Fibroblast of skin of back (primary cell): ENCODE measurements at regions not wholly inside any gene's neighbourhood (a gene's known extent, or its start where the extent isn't known, plus 50 kb on each side); places are given as distances from the start of the nearest gene placed in this dataset.
"Not testable (repeated sequence)": the region's sequence is repeated elsewhere in the genome, so short reads cannot be mapped to it uniquely, and the experiment has no call there.

Experiments
- DNase-seq: peaks from one replicate; pipeline ENCODE4 v3.0.0-alpha.2; 2013

DNA sequence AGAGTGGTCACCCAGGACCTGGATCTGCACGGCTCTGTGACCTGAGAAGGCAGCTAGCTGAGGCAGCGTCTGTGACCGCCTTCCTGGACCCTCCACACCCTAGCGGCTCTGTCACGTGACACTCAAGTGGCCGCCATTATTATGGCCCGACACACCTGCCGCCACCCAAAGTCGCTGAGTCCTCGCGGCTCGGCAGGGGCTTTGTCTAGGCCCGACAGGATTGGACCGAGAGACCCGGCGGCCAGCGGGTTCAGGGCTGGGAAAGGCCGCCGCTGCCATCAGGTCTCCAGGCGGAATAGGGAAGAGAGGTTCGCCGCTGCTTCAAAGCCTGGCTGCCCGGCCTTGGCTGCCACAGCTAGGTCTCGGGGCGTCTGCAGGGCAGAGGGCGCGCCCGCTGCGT, 1162.5 kb upstream of the LRRTM1 start:
- DNase-seq: no peak

DNA sequence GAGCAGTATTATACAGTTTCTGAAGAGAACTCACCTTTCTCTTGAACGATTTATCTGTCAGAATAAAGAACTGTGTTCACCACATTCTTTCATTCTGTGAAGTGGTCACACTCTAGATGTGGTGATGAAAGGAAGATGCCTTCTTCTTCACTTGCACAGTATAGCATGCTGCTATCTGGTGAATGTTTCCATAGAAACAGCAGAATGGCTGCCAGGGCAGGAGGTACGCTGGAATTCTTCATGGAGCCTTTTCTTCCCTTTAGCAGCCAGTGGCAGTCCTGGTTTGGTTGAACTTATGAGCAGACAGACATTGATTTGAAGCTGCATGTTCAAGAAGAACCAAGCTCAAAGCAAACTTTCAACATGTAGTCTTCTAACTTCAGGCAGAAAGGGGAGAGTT, 1157.9 kb upstream of the LRRTM1 start:
- DNase-seq: no peak

DNA sequence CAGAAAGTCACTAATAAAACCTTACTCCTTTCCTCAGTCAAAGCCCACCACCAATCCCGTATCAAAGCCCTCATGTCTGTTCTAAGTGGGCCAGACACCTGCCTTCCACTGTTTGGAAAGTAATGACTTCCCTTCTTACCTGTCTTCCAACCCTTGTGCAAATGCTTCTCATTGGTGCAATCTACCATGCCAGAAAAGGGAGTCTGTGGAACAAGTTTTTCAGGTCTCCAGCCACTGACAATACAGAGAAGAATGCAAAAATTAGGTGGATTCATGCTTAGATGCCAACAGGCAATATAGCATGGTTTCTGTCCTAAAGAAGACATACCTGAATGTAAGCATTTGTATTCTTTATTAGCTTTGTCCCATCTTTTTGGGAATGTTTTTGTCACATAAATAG, 1140.6 kb upstream of the LRRTM1 start:
- no peak for DNase-seq

DNA sequence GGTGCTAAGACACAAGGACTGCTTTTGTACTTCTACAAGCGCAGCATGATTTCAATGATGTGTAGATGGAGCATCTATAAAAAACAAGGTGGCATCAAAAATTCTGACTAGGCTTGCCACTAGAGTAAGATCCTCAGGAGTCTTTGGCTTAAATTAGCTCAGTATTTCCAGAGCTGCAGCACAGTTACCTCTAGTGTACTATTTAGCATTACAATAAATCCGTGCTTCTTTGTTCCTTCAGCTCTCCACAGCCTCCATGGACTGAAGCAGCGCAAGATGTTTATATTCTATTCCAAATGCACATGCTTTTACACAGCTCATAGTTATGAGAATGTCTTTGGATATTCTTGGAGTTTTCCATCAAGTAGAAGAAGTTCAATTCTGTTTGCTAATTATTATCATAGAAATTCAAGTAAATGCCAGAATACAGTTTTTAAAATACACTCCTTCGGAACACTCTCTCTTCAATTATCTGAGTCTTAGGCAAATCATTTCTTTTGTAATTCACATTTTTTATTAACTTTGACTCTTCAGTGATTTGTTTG, 1133.0 kb upstream of the LRRTM1 start:
- DNase-seq: no peak

DNA sequence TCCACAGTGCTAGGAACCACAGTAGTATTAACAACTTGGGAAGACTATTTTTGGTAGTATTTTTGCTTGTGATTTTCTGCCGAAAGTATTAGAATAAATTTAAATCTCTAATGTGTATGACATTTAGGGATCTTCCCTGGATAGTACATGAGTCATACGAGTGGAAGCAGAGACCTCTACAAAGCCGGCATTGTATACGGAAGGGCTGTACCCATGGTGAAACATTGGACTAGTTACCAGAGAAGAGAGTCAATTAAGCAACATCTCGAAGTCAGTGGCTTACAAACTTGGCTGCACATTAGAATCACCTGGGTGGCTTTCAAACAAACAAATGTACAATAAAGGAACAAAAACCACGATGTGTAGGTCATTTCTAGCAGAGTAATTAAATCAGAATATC, 1131.7 kb upstream of the LRRTM1 start:
- DNase-seq: no peak

DNA sequence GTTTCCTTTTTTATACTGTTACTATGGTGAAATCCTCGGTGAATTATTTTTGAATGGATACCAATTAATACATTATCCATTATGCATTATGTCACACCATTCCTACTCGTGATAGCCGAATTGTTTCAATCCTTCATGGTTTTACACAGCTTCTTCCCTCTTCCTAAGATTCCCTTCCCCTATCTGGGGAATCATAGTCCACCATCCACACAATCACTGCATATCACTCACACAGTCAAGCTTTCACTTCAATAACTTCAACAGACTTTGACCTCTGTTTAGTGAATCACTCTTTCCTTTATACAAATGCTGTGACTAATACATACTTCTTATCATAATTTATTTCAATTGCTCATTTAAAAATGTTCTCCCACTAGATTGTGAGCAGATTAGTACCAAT, 1108.1 kb upstream of the LRRTM1 start:
- no peak for DNase-seq

DNA sequence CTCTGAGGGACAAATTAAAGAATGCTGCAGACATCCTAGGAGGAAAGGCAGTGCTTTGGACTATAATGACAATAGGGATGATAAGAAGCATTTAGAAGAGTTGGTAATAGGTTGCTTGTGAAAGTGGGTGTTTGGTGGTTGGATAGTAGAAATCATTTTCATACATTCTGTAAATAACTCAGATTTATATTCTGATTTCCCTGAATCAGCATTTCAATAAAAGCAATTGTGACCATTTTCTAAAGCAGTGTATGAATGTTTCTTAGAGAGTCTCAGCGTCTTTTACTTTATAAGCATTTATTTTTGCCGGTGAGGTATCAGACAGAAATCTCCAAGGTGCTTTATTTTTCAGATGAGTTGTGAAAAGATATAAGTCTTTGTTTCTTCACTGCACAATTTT, 1099.0 kb upstream of the LRRTM1 start:
- no peak for DNase-seq

DNA sequence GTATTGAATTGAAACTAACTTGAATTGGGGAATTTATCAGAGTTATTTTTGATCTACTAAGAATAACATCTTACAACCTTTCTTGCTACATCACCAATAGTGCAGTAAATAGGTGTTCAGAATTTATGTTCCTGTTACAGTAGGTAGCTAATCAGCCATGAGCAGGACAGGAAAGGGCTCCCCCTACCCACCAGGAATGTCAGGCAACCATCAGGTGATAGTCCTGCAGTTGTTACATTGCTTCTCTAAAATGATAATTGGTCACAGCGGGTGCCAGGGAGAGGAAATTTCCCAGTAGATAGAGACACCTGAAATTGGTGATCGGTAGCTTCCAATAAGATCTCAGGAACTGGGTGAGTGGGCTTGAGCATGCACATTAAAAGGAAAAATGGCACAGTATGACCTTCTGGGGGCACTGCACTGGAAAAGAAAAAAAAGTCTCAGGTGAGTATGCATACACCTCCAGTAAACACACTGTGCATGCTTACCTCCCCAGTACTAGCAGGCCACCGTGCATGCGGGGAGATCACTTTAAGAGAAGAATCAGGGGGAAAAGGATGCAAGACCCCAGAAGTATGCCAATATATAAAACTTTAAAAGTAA, 1092.0 kb upstream of the LRRTM1 start:
- DNase-seq: no peak

DNA sequence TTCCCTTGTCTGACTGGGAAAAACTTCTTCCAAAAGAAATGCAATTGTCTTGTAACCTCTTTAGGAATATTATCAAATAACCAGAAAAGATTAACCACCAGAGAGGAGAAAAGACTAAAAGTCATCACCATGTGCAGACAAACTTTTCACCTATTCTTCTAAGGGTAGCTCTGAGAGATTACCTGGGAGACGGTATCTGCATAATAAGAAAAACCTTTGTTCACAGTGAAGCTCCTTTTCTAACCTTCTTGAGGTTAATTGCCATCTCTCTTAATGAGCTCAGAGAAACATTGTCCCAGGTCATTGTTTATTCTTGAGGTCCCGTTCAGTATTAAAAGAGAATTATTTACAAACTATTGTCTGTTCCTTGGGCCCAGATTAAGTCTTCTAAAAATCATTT, 1091.2 kb upstream of the LRRTM1 start:
- DNase-seq: no peak

DNA sequence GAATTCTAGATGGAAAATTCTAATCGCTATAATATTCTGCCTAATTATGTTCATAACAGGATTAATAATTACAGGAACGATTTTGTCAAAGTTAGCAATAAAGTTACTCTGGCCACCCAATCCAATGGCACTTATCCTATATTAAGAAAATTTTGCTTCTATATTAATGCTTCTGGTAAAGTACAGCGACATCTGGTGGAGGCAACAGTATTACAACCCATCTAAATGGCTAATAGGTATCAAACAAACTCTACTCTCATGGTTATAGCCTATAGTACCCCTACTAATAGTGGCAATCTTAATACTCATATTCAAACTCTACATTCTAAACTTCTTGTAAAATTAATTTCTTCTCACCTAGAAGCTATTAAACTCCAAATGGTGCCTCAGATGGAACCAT, 1084.7 kb upstream of the LRRTM1 start:
- DNase-seq: no peak

DNA sequence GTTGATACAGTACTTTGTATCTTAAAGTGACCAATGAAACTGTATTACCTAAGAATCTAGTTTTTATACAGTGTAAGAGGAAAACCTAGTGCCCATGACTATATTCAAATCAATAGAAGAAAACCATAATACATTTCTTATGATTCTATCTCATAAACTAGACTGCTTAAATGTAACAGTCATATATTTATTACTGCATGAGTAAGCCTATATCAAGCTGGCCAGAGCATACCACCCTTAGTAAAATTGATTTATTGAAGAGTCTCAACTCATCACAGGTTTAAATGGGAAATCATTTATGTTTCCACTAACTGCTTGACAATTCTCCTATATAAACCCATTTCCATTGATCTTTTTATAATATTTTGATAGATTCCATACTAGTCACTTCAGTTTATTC, 1059.2 kb upstream of the LRRTM1 start:
- no peak for DNase-seq

DNA sequence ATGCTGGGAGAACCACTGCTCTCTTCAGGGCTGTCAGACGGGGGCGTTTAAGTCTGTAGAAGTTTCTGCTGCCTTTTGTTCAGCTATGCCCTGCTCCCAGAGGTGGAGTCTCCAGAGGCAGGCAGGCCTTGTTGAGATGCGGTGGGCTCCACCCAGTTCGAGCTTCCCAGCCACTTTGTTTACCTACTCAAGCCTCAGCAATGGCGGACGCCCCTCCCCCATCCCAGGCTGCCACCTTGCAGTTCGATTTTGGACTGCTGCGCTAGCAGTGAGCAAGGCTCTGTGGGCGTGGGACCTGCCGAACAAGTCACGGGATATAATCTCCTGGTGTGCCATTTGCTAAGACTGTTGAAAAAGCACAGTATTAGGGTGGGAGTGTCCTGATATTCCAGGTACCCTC, 1057.9 kb upstream of the LRRTM1 start:
- DNase-seq: not testable (repeated sequence)

DNA sequence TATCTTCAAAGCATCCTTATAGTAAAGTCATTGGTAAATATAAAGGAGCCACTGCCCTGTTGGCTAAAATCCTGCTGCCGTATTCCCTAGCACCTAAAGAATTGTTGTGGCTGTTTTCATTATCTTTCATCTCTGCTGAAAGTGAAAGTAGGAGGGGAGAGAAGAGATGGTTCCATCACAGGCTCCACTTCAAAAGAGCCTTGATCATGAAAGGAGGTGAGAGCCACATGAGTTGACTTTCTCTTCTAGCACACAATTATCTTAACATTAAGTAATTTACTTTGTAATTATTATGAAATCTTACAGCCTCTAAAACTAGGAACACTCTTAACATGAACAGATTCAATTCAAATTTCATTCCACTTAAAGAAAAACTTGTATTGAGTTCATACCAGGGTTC, 1050.9 kb upstream of the LRRTM1 start:
- no peak for DNase-seq

DNA sequence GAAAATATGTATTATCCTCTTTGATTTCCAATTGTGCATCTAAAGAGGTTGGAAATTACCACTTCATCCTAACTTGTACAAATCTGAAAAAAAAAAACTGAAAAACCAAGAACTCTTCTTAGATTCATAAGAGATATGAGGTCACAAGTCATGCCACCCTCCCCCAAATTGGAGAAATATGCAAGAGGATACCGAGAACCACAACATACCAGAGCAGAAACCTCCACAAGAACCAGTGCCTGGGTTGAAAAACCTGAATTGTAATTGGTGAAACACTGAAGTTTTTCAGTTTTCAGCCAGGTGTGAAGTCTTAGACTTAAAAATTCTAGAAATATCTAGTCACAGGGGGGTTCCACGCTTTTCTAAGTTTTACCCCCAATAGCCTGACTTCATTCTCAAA, 1029.5 kb upstream of the LRRTM1 start:
- no peak for DNase-seq

DNA sequence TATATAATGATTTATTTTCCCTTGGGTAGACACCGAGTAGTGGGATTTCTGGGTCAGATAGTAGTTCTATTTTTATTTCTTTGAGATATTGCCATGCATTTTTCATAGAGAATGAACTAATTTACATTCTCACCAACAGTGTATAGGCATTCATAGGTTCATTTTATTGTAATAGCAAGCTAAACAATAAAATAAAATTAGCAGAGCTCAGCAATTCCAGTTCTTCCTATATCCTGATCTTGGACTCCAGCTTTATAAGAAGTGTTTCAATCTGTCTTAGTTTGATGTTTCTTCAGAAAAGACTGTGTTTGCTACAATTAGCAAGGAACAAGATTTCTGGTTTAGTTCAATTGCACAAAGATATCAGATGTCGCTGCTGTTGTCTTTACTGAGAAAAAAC, 1024.4 kb upstream of the LRRTM1 start:
- DNase-seq: no peak

DNA sequence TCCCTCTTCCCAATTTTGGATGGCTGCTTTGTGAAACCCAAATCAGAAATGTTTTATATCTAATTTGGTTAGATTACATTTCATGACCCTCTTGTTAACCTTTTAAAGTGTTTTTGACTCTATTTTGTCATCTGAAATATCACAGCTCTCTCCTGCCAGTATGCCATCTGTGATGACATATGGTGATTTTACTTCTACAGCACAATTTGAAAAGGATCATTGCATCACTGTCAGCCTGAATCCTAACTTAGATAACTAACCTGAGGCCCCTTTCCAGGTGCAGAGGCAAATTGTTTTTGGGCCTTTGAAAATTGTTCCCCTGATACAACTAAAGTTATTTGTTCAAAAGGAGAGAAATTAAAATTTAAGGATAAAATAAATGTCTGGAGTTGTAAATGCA, 1023.4 kb upstream of the LRRTM1 start:
- DNase-seq: no peak

DNA sequence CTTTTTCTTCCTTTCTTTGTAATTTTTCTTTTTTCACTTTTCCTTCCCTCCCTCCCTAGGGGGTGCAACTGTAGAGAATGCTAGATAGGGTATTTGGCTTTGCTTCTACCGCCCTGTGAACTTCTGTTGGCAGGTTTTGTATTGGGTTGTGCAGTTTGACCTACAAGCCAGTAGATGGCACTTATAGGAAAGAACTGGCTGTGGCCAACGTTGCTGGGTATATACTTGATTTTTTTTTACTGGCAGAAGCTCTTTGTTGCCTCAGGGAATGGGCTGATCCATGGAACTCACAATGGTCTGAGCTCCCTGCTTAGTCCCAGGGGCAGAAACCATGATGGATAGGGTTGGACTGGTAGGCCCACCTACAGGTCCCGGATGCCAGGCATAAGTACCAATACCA, 1019.5 kb upstream of the LRRTM1 start:
- peak; percentile 2 for DNase-seq

DNA sequence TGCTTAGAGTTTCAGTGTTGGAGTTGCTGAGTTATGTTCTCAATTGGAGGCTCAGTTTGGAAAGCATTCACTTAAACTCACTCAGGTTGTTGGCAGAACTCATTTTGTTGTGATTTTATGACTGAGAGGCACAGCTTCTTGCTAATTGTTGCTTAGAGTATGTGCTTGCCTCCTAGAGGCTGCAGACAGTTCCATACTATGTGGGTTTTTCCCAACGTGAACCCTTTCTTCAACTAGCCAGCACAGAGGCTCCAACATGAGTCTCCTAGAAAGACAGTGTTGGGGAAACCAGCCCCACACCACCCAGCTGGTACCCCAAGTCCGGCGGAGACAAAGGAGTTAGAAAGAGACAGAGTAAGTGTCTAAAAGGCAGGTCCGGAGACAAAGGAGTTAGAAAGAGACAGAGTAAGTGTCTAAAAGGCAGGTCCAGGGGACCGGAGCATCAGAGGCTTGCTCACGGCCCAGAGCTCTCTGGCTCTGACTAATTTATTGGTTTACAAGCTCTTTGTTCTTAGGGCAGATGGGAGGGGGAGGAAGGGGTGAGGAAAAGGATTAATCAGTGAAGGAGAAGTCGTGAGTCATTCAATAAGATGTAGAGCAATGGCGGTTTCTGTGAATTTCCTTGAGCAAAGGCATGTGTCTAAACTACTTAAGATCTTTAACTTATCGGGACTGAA, 999.7 kb upstream of the LRRTM1 start:
- DNase-seq: no peak

DNA sequence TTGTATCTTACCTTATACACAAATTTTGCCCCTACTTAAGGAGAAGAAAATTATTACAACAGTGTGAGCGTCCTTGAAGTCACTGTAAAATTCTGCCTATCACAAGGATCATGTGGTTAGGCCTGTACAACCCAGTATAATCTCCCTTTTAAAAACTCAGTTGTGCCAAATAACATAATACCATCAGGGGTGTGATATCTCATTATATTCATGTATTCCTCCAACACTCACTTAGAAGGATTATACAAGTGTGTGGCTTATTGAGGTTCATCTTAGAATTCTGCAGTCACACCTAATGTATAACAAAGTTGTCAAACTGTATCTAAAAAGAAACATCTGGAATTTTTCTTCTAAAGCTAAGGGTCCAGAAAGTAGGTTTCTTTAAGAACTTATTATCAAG, 998.8 kb upstream of the LRRTM1 start:
- no peak for DNase-seq

DNA sequence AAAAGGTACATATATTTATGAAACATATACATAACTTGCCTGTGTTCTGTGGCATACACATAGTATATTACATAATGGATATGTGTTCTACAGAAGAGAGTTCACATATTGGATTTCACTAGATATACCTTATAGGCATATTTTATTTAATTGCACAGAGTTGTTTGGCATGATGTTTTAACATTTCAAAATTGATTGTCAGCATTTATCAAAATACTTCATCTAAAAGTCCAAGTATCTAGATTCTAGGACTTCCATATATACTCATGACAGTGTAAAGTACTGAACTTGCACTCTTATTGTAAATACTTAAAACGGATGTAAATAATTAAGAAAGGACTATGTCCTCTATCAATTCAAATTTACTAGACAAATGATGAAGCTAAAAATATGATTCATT, 995.3 kb upstream of the LRRTM1 start:
- DNase-seq: no peak

DNA sequence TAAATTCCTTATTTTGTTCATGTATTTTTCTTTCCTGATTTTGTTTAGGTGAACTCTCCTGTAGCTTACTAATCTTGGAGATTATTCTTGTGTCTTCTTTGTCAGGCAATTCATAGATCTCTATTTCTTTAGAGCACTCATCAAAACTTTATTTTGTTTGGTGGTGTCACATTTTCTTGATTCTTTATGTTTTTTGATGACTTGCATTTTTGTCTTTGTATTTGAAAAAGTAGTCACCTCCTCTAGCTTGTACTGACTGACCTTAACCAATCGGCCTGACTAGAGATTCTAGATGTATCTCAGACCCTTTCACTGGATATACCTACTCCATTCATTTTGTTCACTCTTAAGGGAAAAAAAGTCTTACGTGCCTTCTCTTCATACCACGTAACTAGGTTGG, 986.3 kb upstream of the LRRTM1 start:
- DNase-seq: no peak

DNA sequence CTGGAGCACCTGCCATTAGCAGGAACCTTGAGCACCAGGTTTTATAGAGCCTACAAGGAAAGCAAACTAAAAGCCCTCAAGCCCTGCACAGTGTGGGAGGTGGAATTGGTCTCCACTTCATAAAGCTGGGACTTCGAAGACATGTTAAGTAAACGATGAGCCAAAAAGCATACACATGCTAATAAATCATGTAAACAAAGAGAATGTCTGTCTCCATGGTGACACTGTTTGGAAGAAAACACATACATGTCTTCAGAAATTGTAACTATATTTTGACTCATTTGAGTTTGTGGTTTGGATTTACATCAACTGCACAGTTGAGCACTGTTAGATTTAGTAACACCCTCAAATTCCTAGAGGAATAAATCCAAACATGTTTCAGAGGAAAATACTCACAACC, 978.5 kb upstream of the LRRTM1 start:
- DNase-seq: no peak

DNA sequence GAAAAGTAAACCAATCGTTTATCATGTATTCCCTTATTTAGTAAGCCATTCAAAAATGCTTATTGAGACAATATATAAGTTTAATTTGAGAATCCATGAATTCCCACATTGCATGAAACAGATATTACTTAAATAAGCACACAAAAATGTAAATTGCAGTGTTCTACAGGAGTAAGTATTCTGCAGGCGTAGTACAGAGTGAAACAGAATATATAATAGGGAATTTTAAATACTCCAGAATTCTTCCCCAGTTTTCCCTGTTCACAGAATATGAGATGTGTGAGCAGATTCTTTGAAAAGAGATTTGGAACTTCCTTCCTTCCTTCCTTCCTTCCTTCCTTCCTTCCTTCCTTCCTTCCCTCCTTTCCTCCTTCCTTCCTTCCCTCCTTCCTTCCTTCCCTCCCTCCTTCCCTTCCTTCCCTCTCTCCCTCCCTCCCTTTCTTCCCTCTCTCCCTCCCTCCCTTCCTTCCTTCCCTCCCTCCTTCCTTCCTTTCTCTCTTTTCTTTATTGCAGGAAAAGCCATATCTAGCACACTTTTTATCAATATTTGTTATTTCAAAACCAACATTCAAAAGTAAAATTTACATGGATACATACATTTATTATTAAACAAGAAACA, 977.7 kb upstream of the LRRTM1 start:
- no peak for DNase-seq

DNA sequence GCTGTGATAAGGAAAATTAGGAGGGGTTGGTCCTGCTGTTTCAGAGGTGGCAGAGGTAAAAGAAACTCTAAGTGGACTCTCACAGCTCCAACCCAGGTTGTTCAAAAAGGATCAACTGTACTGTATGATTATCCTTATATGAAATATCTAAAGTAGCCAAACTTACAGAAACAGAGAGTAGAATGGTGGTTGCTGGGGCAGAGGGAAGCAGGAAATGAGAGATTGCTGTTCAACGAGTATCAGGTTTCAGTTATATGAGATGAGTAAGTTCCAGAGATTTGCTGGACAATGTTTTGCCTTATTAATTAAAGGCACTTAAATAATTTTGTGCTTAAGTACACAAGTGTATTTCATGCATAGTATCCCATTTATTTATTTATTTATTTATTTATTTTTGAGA, 972.0 kb upstream of the LRRTM1 start:
- no peak for DNase-seq
